ENCODE measurements at regions not wholly inside any gene's neighbourhood (a gene's known extent, or its start where the extent isn't known, plus 50 kb on each side); places are given as distances from the start of the nearest gene placed in this dataset.
"Not testable (repeated sequence)": the region's sequence is repeated elsewhere in the genome, so short reads cannot be mapped to it uniquely, and the experiment has no call there.

- DNase-seq (ENCODE audit: low spot score) = no peak
Measured at GRCh38 chr6:9316831-9317230, 881.5 kb upstream of the SLC35B3 start.

- no peak for DNase-seq (ENCODE audit: low spot score)
Measured at GRCh38 chr6:9315966-9316650, 880.8 kb upstream of the SLC35B3 start.

GRCh38 chr6:9308284-9308683, 872.9 kb upstream of the SLC35B3 start:
- no peak for DNase-seq (ENCODE audit: low spot score)

DNA sequence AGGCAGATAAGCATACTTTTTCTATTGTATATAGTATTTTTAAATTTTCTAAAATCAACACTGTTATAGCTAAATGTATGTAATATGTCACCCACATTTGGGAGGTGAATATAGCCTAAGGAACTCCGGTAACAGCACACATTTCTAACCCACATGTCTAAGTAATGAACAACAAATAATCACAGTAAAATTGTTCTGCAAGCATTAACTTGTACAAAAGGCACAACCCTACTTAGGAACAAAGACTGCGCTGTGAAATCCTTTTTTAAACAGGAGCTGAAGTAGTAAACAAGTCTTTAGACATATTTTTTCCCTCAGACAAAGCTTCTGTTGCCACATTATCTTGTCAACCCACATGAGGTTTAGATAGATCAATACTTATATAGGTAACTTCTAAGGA, 872.4 kb upstream of the SLC35B3 start:
- no peak for DNase-seq (ENCODE audit: low spot score)

DNA sequence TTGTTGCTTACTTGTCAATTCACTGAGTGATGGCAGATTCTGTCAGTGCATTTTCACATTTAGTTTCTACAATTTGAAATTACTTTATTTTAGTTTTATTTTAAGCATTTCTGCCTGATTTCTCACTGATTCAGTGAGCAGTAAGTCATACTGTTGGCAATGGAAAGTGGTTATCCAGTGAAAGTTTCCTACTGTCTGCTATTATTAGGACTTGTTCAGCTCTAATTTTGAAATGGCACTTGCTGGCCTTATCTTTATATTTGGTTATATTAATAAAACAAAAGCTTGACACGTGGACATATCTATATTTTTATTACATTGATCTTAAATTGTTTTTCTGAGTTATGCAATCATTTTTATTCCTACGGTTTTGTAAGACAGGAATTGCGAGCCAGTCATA, 871.8 kb upstream of the SLC35B3 start:
- DNase-seq (ENCODE audit: low spot score) = no peak

GRCh38 chr6:9295644-9296043, 860.3 kb upstream of the SLC35B3 start:
- no peak for DNase-seq (ENCODE audit: low spot score)

- DNase-seq (ENCODE audit: low spot score) = no peak
Measured at GRCh38 chr6:9292975-9293374, 857.6 kb upstream of the SLC35B3 start.

DNA sequence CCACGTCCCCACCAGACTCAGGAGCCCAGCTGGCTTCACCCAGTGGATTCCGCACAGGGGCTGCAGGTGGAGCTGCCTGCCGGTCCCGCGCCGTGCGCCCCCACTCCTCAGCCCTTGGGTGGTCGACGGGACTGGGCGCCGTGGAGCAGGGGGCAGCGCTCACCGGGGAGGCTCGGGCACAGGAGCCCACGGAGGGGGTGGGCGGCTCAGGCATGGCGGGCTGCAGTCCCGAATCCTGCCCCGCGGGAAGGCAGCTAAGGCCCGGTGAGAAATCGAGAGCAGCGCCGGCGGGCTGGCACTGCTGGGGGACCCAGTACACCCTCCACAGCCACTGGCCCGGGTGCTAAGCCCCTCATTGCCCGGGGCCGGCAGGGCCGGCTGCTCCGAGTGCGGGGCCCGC, 855.0 kb upstream of the SLC35B3 start:
- not testable (repeated sequence) for DNase-seq (ENCODE audit: low spot score)

- DNase-seq (ENCODE audit: low spot score) = no peak
Measured at GRCh38 chr6:9272671-9273070, 837.3 kb upstream of the SLC35B3 start.

DNA sequence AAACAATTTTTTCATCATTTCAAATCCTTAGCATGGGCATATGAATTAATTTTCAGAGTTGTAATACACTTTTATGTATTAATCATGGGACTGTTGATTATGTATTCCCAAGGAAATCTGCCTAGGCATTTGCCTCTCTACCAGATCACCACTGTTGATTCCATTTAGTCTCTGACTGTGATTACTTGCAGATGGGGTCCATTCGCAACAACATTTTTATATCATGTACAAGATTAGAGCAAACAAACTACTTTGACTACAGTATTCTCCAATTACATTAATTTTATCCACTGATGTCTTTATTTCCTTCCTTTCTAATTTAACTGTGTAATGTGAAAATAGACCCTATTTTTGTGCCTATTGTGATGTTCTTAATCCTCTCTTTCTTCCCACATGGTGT, 831.4 kb upstream of the SLC35B3 start:
- no peak for DNase-seq (ENCODE audit: low spot score)

GRCh38 chr6:9257215-9257614, 821.9 kb upstream of the SLC35B3 start:
- no peak for DNase-seq (ENCODE audit: low spot score)

GRCh38 chr6:9254251-9254650, 818.9 kb upstream of the SLC35B3 start:
- no peak for DNase-seq (ENCODE audit: low spot score)

GRCh38 chr6:9252799-9253198, 817.5 kb upstream of the SLC35B3 start:
- DNase-seq (ENCODE audit: low spot score) = no peak

GRCh38 chr6:9250852-9251251, 815.5 kb upstream of the SLC35B3 start:
- DNase-seq (ENCODE audit: low spot score) = peak; percentile 75

DNA sequence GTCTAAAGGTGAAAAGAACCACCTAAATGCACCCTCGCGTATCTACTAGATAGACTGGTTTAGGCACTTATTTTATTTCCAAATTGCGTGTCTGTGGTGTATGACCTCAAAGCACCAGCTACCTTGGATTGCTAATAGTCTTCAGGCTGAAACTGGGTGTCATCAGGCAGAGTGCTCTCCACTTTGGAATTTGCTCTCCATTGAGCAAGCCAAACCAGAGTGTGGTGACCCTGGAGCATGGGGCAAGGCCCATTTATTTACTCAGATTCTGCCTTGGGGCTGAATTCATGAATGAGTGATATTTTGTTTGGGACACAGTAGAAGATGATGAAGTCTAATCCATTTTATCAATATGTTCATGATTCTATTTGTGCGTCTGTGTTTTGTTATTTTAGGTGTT, 812.8 kb upstream of the SLC35B3 start:
- no peak for DNase-seq (ENCODE audit: low spot score)

GRCh38 chr6:9240861-9241260, 805.5 kb upstream of the SLC35B3 start:
- DNase-seq (ENCODE audit: low spot score) = no peak

- no peak for DNase-seq (ENCODE audit: low spot score)
Measured at GRCh38 chr6:9236443-9236842, 801.1 kb upstream of the SLC35B3 start.

DNA sequence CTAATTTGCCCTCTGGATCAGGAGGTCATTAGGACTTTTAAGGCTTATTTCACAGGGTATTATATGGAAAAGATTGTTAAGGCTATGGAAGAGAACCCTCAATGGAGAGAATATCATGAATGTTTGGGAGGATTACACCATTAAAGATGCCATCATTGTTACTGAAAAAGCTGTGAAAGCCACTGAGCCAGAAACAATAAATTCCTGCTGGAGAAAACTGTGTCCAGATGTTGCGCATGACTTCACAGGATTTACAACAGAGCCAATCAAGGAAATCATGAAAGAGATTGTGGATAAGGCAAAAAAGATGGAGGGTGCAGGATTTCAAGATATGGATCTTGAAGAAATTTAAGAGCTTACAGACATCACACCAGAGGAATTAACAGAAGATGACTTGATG, 798.3 kb upstream of the SLC35B3 start:
- DNase-seq (ENCODE audit: low spot score) = no peak

GRCh38 chr6:9233226-9233625, 797.9 kb upstream of the SLC35B3 start:
- DNase-seq (ENCODE audit: low spot score) = no peak

- DNase-seq (ENCODE audit: low spot score) = no peak
Measured at GRCh38 chr6:9225441-9225871, 790.1 kb upstream of the SLC35B3 start.

- no peak for DNase-seq (ENCODE audit: low spot score)
Measured at GRCh38 chr6:9224539-9224938, 789.2 kb upstream of the SLC35B3 start.

DNA sequence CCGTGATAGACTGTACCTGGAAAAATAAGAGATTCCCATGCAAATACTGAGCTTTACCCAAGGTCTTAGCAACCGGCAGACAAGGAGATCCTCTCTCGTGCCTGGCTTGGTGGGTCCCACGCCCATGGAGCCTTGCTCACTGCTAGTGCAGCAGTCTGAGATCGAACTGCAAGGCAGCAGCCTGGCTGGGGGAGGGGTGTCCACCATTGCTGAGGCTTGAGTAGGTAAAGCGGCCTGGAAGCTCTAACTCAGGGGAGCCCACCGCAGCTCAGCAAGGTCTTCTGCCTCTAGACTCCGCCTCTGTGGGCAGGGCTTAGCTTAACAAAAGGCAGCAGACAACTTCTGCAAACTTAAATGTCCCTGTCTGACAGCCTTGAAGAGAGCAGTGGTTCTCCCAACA, 778.4 kb upstream of the SLC35B3 start:
- not testable (repeated sequence) for DNase-seq (ENCODE audit: low spot score)

DNA sequence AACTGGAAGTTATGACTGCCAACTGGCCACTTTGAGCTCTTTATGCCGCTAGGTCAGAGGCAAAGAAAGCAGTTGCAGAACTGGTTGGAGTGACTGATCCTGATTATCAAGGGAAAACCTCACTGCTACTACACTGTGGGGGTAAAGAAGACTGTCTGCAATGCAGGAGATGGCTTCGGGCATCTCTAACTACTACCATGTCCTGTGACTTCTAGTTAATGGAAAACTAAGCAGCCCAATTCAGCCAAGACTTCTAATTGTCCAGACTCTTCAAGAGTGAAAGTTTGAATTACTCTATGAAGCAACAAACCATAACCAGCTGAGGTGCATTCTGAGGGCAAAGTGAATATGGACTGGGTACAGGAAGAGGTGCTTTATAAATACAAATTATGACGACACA, 773.6 kb upstream of the SLC35B3 start:
- no peak for DNase-seq (ENCODE audit: low spot score)

DNA sequence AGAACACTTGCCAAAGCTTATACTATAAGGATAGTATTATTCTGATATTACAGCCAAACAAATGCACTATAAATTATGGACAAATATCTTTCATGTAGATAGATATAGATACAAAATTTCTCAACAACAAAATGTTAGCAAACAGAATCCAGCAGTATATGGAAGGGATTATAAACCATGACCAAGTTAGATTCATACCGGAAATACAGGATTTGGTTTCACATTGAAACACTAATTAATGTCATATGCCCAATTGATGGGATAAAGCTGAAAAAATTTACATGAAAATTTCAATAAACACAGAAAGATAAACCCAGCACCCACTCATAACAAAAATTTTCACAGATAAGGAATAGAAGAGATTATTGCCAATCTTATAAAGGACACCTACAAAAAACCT, 770.3 kb upstream of the SLC35B3 start:
- DNase-seq (ENCODE audit: low spot score) = no peak

Data from HT-29 (cell line).